ENCODE measurements at regions not wholly inside any gene's neighbourhood (a gene's known extent, or its start where the extent isn't known, plus 50 kb on each side); places are given as distances from the start of the nearest gene placed in this dataset.

DNA sequence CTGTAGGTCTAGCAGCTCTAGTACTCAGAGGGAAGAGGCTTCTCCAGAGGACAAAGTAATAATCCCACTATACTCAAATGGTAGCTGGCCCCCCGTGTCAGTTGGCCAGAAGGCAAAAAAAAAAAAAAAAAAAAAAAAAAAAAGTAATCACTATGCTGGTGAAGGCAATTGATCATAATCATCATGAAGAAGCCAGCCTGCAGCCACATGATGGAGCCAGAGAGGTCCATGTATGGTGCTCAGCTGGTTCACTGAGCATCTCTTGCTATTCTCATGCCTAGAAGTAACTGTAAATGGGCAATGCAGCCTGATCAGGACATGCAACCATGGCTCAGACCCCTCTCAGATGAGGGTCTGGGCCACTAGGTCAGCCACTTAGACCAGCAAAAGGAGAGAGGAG lies 378.8 kb downstream of the MED13L start:
- Mint-ChIP-seq H3K27ac (no peak overlapping the region), H3K36me3 (no peaks in the 10 kb centered on the region), H3K9me3 (peaks cover 0 to 3% (median 0%) of the 10 kb centered on the region in 6 donors), H3K27me3 (ENCODE audit: low read depth in 3 of 3) (peaks cover 0 to 16% (median 9%) of the 10 kb centered on the region in 3 donors), H3K4me3 (no peak overlapping the region), H3K4me1 (no peaks in the 10 kb centered on the region)
- DNase-seq, result no peak

DNA sequence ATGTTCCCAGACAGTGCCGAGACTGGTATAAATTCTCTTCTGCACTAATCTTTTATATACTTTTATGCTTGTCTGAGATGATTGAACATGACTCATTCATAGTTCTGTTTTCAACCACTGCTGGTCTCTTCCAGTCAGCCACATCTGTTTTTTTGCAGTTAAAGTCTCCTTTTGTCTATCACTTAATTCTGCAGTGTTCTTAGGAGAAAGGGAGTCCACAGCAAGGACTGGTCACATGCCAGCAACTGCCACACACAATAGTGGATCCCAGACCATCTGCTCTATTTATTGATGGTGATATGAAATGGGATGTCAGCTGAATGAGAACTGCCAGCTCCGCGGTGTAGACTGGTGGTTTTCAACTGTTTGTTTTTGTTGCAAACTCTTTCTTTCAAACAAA lies 379.8 kb downstream of the MED13L start:
- H3K4me1 Mint-ChIP-seq, result no peaks in the 10 kb centered on the region
- DNase-seq, result no peak
- no peaks in the 10 kb centered on the region for H3K36me3 Mint-ChIP-seq
- H3K9me3 Mint-ChIP-seq, result peaks cover 0 to 3% (median 0%) of the 10 kb centered on the region in 6 donors
- H3K27ac Mint-ChIP-seq, result no peak overlapping the region
- H3K4me3 Mint-ChIP-seq, result no peak overlapping the region
- peaks cover 0 to 16% (median 9%) of the 10 kb centered on the region in 3 donors for H3K27me3 Mint-ChIP-seq (ENCODE audit: low read depth in 3 of 3)

DNA sequence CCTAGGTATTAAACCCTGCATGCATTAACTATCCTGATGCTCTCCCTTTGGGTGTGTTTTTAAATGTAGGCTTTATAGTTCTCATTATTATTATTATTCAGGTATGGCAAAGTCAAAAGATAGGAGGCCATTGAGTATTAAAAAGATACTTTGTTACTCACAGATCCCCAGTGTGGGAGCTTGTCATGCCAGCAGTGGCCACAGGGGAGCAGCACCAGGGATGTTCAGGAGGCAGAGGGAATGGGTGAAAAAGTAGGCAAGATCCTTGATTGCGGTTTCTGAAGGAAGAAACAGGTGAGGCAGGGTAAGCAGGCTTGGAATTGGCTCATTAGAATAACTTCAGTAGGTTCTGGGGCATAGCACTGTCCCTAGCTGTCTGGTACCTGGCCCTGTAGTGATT lies 382.2 kb downstream of the MED13L start:
- Mint-ChIP-seq H3K9me3 (peaks cover 0 to 3% (median 0%) of the 10 kb centered on the region in 6 donors), H3K4me1 (no peaks in the 10 kb centered on the region), H3K27ac (no peak overlapping the region), H3K27me3 (ENCODE audit: low read depth in 3 of 3) (peaks cover 0 to 11% (median 8%) of the 10 kb centered on the region in 3 donors), H3K4me3 (no peak overlapping the region), H3K36me3 (no peaks in the 10 kb centered on the region)
- DNase-seq, result no peak

DNA sequence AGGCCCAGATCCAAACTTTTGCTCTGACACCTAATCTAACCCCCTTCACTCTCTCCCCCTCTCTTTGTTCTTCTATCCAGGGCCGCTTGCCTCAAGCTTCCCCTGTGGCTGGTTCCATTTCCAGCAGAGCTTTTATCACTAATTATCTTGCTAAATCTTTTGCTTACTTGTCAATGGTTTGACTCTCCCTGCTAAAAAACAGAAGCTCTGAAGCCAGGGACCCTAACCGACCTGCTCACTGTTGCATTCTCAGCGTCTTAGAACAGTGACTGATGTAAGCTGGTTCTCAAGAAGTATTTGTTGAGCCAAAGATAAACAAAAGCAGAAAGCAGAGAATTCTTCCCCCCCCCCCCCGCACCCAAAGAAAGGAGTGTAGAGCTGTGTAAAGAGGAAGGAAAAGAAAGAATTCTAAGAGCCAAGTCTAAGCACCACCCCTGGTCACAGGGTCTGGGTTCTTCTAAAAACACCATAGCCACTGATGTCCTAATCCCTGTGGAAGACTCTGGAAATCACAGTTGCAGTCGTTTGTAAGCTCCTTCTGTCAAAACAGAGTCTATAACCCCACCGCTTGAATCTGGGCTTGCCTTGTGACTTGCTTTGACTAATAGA lies 385.8 kb downstream of the MED13L start:
- H3K4me1 Mint-ChIP-seq, result no peaks in the 10 kb centered on the region
- H3K36me3 Mint-ChIP-seq, result no peaks in the 10 kb centered on the region
- H3K27me3 Mint-ChIP-seq (ENCODE audit: low read depth in 3 of 3), result peaks cover 0 to 8% (median 6%) of the 10 kb centered on the region in 3 donors
- no peak overlapping the region for H3K4me3 Mint-ChIP-seq
- no peak overlapping the region for H3K27ac Mint-ChIP-seq
- no peak for DNase-seq
- peaks cover 0 to 3% (median 0%) of the 10 kb centered on the region in 6 donors for H3K9me3 Mint-ChIP-seq

DNA sequence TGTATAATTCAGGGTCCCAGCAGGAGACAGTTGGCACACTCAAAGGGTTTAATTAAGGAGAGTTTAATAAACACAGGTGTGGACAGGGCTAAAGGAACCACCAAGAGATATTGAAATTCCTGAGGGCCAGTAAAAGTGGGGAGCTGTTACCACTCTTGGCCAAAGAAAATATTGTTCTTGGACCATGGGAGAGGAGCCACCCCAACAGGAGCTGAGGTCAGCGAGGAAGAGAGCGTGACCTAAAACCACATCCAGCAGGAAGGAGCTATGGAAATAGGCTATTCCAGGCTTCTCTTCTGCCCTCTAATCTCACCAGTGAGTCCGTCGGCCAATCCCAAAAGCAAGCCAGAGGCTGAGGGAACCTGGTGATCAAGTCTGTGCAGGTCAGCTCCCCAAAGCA lies 390.8 kb downstream of the MED13L start:
- H3K27ac Mint-ChIP-seq, result no peak overlapping the region
- no peaks in the 10 kb centered on the region for H3K4me1 Mint-ChIP-seq
- no peaks in the 10 kb centered on the region for H3K9me3 Mint-ChIP-seq
- no peak for DNase-seq
- H3K27me3 Mint-ChIP-seq (ENCODE audit: low read depth in 3 of 3), result peaks cover 0 to 21% (median 0%) of the 10 kb centered on the region in 3 donors
- H3K36me3 Mint-ChIP-seq, result no peaks in the 10 kb centered on the region
- no peak overlapping the region for H3K4me3 Mint-ChIP-seq

DNA sequence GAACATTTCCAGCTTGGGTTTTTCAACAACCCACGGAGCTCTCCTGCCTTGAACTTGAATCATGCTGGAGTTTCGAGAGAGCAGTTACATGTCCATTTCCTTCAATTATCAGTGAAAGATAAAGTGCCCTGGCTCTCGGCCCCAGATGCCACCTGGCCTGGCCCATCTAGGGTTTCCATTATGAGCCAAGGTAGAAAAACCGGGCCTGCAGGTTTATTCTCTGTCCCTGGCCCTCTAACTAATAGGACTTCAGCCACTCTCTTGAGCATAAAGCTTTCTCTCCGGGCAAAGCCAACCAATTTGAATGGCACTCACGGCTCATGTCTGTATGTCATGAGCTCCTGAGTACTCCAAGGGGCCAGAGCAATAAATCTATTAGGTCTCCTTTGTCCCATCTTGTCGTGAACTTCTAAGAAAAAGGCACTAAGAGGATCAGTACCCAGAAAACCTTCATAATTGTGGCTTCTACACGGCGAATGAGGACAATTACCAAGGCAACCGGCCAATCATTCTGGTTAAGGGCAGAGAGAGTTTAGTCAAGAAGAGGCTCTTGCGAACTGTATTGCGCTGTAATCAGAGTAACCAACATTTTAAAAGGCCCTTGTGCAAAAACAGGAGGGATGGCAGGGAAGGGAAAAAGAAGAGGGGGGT lies 392.3 kb downstream of the MED13L start:
- H3K9me3 Mint-ChIP-seq, result no peaks in the 10 kb centered on the region
- H3K4me1 Mint-ChIP-seq, result no peaks in the 10 kb centered on the region
- no peak overlapping the region for H3K4me3 Mint-ChIP-seq
- no peak overlapping the region for H3K27ac Mint-ChIP-seq
- no peak for DNase-seq
- H3K36me3 Mint-ChIP-seq, result no peaks in the 10 kb centered on the region
- H3K27me3 Mint-ChIP-seq (ENCODE audit: low read depth in 3 of 3), result peaks cover 0 to 19% (median 0%) of the 10 kb centered on the region in 3 donors

DNA sequence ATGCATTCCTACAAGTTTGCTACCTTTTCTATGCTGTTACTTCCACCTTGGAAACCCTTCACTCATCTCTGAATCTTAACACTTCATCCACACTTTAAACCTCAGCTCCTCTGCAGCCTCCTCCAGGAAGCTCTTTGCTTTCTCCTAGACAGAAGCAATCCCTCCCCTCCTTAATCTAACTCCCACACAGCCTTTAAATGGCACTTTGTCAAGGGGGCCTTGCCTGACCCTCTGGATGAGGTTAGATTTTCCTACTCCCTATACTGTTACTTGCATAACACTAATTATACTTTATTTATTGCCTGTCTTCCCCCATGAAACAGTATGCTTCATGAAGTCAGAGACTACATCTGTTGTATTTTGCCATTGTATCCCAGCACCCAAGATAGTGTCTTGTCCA lies 394.6 kb downstream of the MED13L start:
- DNase-seq, result no peak
- Mint-ChIP-seq H3K27ac (no peak overlapping the region), H3K27me3 (ENCODE audit: low read depth in 3 of 3) (peaks cover 0 to 15% (median 3%) of the 10 kb centered on the region in 3 donors), H3K36me3 (no peaks in the 10 kb centered on the region), H3K9me3 (no peaks in the 10 kb centered on the region), H3K4me1 (no peaks in the 10 kb centered on the region), H3K4me3 (no peak overlapping the region)

DNA sequence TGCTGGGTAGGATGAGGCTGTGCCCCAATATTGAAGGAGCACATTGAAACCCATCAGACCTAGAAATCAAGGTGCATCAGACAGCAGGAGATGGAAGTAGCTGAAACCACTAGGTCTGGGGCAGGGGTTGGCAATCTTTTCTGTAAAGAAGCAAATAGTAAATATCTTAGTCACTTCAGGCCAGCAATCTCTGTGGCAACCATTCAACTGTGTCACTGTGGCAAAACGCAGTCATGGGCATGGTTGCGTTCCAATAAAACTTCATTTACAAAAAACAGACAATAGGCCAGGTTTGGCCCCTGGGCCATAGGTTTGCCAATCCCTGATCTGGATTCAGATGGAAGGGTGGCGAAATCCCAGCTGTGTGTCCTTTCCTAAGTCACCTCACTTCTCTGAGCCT lies 397.3 kb downstream of the MED13L start:
- peaks cover 0 to 10% (median 4%) of the 10 kb centered on the region in 3 donors for H3K27me3 Mint-ChIP-seq (ENCODE audit: low read depth in 3 of 3)
- no peak overlapping the region for H3K27ac Mint-ChIP-seq
- H3K9me3 Mint-ChIP-seq, result no peaks in the 10 kb centered on the region
- no peaks in the 10 kb centered on the region for H3K4me1 Mint-ChIP-seq
- H3K36me3 Mint-ChIP-seq, result no peaks in the 10 kb centered on the region
- no peak overlapping the region for H3K4me3 Mint-ChIP-seq
- DNase-seq, result no peak

DNA sequence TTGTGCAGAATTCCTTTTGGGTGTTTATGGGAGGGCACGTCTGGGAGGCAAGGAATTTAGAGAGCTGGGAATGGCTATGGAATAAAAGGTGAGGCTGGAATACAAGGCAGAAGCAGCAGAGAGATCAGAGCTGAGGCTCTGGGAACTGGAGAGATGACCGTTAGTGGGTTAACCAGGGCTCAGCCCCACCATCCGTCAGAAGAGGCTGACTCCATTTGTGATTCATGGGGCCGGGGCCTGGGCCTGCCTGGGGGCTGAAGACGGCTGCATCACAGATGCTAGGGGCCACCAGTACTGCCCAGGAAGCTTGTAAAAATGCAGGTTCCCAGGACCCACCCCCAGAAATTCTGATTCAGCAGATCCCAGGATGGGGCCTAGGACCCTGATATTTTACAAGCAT lies 398.1 kb downstream of the MED13L start:
- H3K4me3 Mint-ChIP-seq, result no peak overlapping the region
- H3K27ac Mint-ChIP-seq, result no peak overlapping the region
- peaks cover 0 to 4% of the 10 kb centered on the region in 2 donors for H3K4me1 Mint-ChIP-seq
- no peaks in the 10 kb centered on the region for H3K9me3 Mint-ChIP-seq
- H3K27me3 Mint-ChIP-seq (ENCODE audit: low read depth in 3 of 3), result peaks cover 0 to 5% (median 4%) of the 10 kb centered on the region in 3 donors
- no peaks in the 10 kb centered on the region for H3K36me3 Mint-ChIP-seq
- DNase-seq, result no peak

DNA sequence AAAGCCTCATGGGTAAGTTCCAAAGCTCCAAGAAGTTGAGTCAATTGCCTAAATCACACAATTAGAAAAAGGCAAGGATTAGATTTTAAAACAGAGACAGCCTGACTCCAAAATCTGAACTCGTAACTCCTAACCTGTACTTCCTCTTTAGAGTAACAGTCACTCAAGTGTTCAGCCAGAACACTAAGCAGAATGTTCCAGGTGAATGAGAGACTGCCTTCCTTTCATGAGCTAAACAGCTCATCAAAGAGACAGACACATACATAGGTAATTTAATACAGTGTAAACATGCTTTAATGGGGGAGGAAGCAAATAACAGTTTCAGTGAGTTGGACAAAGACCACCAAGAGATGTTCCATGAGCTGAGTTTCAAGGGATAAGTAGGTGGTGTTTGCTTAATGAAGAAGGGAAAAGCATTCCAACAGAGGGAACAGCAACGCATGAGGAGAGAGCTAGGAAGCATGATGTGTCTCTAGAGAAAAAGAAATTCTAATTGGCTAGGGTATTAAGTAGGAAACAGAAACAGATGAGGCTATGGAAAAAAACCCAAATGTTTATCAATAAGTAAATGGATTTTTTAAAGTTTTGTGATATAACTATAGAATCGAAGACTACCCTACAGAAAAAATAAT lies 403.9 kb downstream of the MED13L start:
- Mint-ChIP-seq H3K27ac (no peak overlapping the region), H3K4me1 (peaks cover 0 to 5% of the 10 kb centered on the region in 2 donors), H3K27me3 (ENCODE audit: low read depth in 3 of 3) (peaks cover 4 to 6% (median 4%) of the 10 kb centered on the region in 3 donors), H3K4me3 (no peak overlapping the region), H3K9me3 (no peaks in the 10 kb centered on the region), H3K36me3 (no peaks in the 10 kb centered on the region)
- DNase-seq, result no peak

DNA sequence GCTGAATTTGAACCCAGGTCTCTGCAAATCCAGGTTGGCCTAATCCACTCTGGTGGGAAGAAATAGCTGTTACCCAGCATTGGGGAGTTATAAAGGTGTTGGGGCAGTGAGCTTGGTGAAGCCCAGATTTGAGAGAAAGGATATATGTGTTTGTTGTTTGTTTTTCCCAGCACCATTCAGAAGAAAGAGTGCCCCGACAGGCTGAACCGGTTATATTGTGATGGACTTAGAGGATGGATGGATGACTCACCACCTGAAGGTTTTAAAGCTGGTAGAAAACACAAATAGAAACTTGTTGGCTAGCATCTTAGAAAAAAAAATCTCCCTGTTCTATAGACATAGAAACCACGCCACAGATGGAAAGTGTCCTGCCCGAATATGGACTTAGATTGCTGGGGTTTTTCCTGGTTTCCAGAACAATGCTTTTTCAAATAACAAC lies 404.6 kb downstream of the MED13L start:
- H3K4me1 Mint-ChIP-seq, result peaks cover 0 to 5% of the 10 kb centered on the region in 2 donors
- no peaks in the 10 kb centered on the region for H3K36me3 Mint-ChIP-seq
- DNase-seq, result no peak
- no peak overlapping the region for H3K27ac Mint-ChIP-seq
- H3K27me3 Mint-ChIP-seq (ENCODE audit: low read depth in 3 of 3), result peaks cover 4 to 6% (median 6%) of the 10 kb centered on the region in 3 donors
- H3K9me3 Mint-ChIP-seq, result no peaks in the 10 kb centered on the region
- no peak overlapping the region for H3K4me3 Mint-ChIP-seq

DNA sequence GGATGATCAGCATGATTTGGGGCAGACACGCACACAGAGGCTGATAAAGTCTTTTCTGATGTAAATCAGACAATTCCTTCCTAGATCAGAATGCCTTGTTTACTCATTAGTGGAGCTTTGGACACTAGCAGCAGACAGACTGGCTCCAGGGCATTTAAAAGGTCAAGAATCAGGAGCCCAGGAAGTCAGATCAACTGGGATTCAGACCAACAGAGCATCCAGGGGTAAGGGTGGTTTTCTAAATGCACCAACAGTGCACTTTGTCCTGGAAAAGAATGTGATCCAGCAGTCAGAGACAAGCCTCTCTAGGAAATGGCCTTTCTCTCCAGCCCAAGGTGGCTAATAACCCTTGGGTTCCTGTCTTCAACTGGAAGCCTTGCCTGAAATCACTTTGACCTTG lies 405.3 kb downstream of the MED13L start:
- Mint-ChIP-seq H3K36me3 (no peaks in the 10 kb centered on the region), H3K27me3 (ENCODE audit: low read depth in 3 of 3) (peaks cover 4 to 7% (median 6%) of the 10 kb centered on the region in 3 donors), H3K4me1 (peaks cover 0 to 5% of the 10 kb centered on the region in 2 donors), H3K9me3 (no peaks in the 10 kb centered on the region), H3K4me3 (no peak overlapping the region), H3K27ac (no peak overlapping the region)
- DNase-seq, result no peak

DNA sequence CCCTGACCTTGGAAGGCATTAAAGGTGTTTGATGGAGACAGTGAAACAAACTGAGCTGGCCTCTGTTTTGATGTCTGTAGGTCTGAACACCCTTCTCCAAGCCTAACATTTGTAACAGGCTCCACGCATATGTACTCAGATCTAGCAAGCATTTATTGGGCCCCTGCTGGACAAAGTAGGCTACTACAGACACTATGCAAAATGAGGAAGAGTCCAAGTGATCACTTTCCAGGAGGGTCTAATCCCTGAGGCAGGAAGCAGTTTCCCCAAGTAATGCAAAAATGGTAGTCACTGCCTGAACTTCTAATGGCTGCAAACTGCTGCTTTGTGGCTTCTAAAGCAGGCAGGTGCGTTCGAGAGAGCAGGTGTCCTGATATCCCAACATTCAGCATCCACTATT lies 405.8 kb downstream of the MED13L start:
- DNase-seq, result no peak
- H3K36me3 Mint-ChIP-seq, result no peaks in the 10 kb centered on the region
- no peak overlapping the region for H3K4me3 Mint-ChIP-seq
- no peaks in the 10 kb centered on the region for H3K9me3 Mint-ChIP-seq
- H3K27ac Mint-ChIP-seq, result no peak overlapping the region
- H3K27me3 Mint-ChIP-seq (ENCODE audit: low read depth in 3 of 3), result peaks cover 4 to 8% (median 6%) of the 10 kb centered on the region in 3 donors
- peaks cover 0 to 5% of the 10 kb centered on the region in 2 donors for H3K4me1 Mint-ChIP-seq

DNA sequence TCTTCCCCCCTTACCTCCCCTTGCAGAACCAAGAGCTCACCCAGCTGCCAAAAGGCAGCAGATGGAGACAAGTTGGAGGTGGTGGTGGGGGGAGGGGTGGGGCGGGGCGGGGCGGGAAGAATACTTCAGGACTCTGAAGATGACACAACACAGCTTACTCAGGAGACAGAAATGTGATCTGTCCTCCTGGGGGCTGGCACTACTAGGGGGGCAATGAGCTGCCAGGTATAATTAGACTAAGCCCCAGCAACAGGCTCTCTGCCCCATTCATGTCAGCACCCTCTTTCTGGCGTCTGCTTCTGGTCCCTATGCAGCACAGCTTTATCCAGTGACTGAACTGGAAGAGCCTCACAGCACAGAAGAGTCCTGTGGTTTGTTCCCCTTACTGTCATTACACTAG lies 407.0 kb downstream of the MED13L start:
- Mint-ChIP-seq H3K27ac (no peak overlapping the region), H3K27me3 (ENCODE audit: low read depth in 3 of 3) (peaks cover 3 to 8% (median 8%) of the 10 kb centered on the region in 3 donors), H3K36me3 (no peaks in the 10 kb centered on the region), H3K4me1 (peaks cover 0 to 5% of the 10 kb centered on the region in 2 donors), H3K9me3 (no peaks in the 10 kb centered on the region), H3K4me3 (no peak overlapping the region)
- no peak for DNase-seq
